Urinary bladder (tissue), 3 donors: ENCODE measurements at regions not wholly inside any gene's neighbourhood (a gene's known extent, or its start where the extent isn't known, plus 50 kb on each side); places are given as distances from the start of the nearest gene placed in this dataset.

Experiments
- DNase-seq: peaks from one replicate; pipeline ENCODE4 v3.0.0-alpha.2; 2015; ENCODE audit errors: extremely low spot score
- H3K27ac ChIP-seq: one replicate; pipeline ENCODE4 v1.5.1; 2013; ENCODE audit warnings: low read depth, mild to moderate bottlenecking, moderate library complexity
- H3K36me3 ChIP-seq: one replicate; pipeline ENCODE4 v1.6.1; 2013; ENCODE audit warnings: mild to moderate bottlenecking, moderate library complexity; ENCODE audit not compliant: insufficient read depth
- H3K4me1 ChIP-seq: one replicate; pipeline ENCODE4 v1.6.1; 2013; ENCODE audit warnings: mild to moderate bottlenecking, moderate library complexity; ENCODE audit not compliant: insufficient read depth
- H3K4me3 ChIP-seq: one replicate; pipeline ENCODE4 v1.5.1; 2013; ENCODE audit warnings: low read depth, low read length
- WGBS: extraction: QIAGEN DNeasy Blood & Tissue Kit; methylation state at CpG from one replicate; pipeline ENCODE4 v1.1.7; 2013; 5-methylcytosine and 5-hydroxymethylcytosine counted together
- donor health status: healthy with polysubstance abuse.
- donor health status: healthy.

- no peaks in the 10 kb centered on the region for H3K4me1 ChIP-seq
- 77% methylated on average over 8 of the region's 8 CpGs for WGBS
- no peaks in the 10 kb centered on the region for H3K36me3 ChIP-seq
- H3K27ac ChIP-seq: no peak overlapping the region
- H3K4me3 ChIP-seq: no peak overlapping the region
- DNase-seq: no peak
Observed at GRCh38 chr7:155911471-155912105, 99.3 kb upstream of the SHH start.

GRCh38 chr7:155908385-155908784 is 96.1 kb upstream of the SHH start:
- Histone ChIP-seq H3K27ac (no peak overlapping the region), H3K4me1 (no peaks in the 10 kb centered on the region), H3K4me3 (no peak overlapping the region), H3K36me3 (no peaks in the 10 kb centered on the region)
- no peak for DNase-seq
- WGBS: 74% methylated on average over 9 of the region's 9 CpGs

GRCh38 chr7:155907450-155908200 is 95.4 kb upstream of the SHH start:
- Histone ChIP-seq H3K4me1 (no peaks in the 10 kb centered on the region), H3K4me3 (no peak overlapping the region), H3K27ac (no peak overlapping the region), H3K36me3 (no peaks in the 10 kb centered on the region)
- 61% methylated on average over 8 of the region's 8 CpGs for WGBS
- DNase-seq: no peak

GRCh38 chr7:155901176-155901575 is 88.9 kb upstream of the SHH start:
- 73% methylated on average over 11 of the region's 11 CpGs for WGBS
- Histone ChIP-seq H3K36me3 (no peaks in the 10 kb centered on the region), H3K4me1 (no peaks in the 10 kb centered on the region), H3K4me3 (no peak overlapping the region), H3K27ac (no peak overlapping the region)
- DNase-seq: no peak

GRCh38 chr7:155899596-155899995 is 87.3 kb upstream of the SHH start:
- Histone ChIP-seq H3K36me3 (no peaks in the 10 kb centered on the region), H3K4me3 (no peak overlapping the region), H3K4me1 (no peaks in the 10 kb centered on the region), H3K27ac (no peak overlapping the region)
- 88% methylated on average over 4 of the region's 4 CpGs for WGBS
- DNase-seq: no peak

- H3K4me1 ChIP-seq: no peaks in the 10 kb centered on the region
- WGBS: 65% methylated on average over 16 of the region's 16 CpGs
- H3K36me3 ChIP-seq: no peaks in the 10 kb centered on the region
- H3K27ac ChIP-seq: no peak overlapping the region
- no peak for DNase-seq
- H3K4me3 ChIP-seq: no peak overlapping the region
Observed at GRCh38 chr7:155897758-155898386, 85.6 kb upstream of the SHH start.

- Histone ChIP-seq H3K36me3 (no peaks in the 10 kb centered on the region), H3K27ac (no peak overlapping the region), H3K4me3 (no peak overlapping the region), H3K4me1 (no peaks in the 10 kb centered on the region)
- 76% methylated on average over 6 of the region's 6 CpGs for WGBS
- DNase-seq: no peak
Observed at GRCh38 chr7:155896531-155897263, 84.4 kb upstream of the SHH start.

GRCh38 chr7:155893664-155894063 is 81.4 kb upstream of the SHH start:
- no peaks in the 10 kb centered on the region for H3K36me3 ChIP-seq
- WGBS: 76% methylated on average over 6 of the region's 6 CpGs
- peaks cover 2% of the 10 kb centered on the region for H3K4me1 ChIP-seq
- H3K4me3 ChIP-seq: no peak overlapping the region
- DNase-seq: no peak
- H3K27ac ChIP-seq: no peak overlapping the region

GRCh38 chr7:155893176-155893575 is 80.9 kb upstream of the SHH start:
- 74% methylated on average over 12 of the region's 12 CpGs for WGBS
- no peaks in the 10 kb centered on the region for H3K36me3 ChIP-seq
- peaks cover 2% of the 10 kb centered on the region for H3K4me1 ChIP-seq
- no peak overlapping the region for H3K27ac ChIP-seq
- no peak for DNase-seq
- no peak overlapping the region for H3K4me3 ChIP-seq

GRCh38 chr7:155889636-155890511 is 77.6 kb upstream of the SHH start:
- Histone ChIP-seq H3K36me3 (no peaks in the 10 kb centered on the region), H3K4me3 (no peak overlapping the region), H3K27ac (no peak overlapping the region), H3K4me1 (peaks cover 2% of the 10 kb centered on the region)
- DNase-seq: no peak
- WGBS: 83% methylated on average over 24 of the region's 24 CpGs

- Histone ChIP-seq H3K4me3 (no peak overlapping the region), H3K36me3 (no peaks in the 10 kb centered on the region), H3K27ac (no peak overlapping the region), H3K4me1 (peaks cover 2% of the 10 kb centered on the region)
- 87% methylated on average over 11 of the region's 11 CpGs for WGBS
- DNase-seq: no peak
Observed at GRCh38 chr7:155887174-155887525, 74.9 kb upstream of the SHH start.

- Histone ChIP-seq H3K27ac (no peak overlapping the region), H3K36me3 (no peaks in the 10 kb centered on the region), H3K4me1 (peaks cover 2% of the 10 kb centered on the region), H3K4me3 (no peak overlapping the region)
- 85% methylated on average over 37 of the region's 37 CpGs for WGBS
- no peak for DNase-seq
Observed at GRCh38 chr7:155886391-155887173, 74.3 kb upstream of the SHH start.
